ENCODE measurements at regions not wholly inside any gene's neighbourhood (a gene's known extent, or its start where the extent isn't known, plus 50 kb on each side); places are given as distances from the start of the nearest gene placed in this dataset.

DNA sequence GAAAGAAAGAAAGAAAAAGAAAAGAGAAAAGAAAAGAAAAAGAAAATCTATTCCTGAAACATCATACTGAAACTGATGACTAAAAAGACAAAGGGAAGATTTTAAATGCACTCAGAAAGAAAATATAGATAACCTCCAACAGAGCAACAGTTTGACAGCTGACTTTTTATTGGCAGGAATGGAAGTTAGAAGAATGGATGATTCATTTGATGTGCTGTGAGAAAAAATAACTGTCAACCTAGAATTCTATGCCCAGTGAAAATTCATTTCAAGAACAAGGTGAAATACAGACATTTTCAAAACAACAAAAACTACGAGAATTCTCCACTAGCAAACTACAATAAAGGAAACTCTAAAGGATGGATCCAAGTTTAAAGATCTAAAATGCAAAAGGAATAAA is 50.5 kb upstream of the HSPA12A start:
- no peak for DNase-seq

DNA sequence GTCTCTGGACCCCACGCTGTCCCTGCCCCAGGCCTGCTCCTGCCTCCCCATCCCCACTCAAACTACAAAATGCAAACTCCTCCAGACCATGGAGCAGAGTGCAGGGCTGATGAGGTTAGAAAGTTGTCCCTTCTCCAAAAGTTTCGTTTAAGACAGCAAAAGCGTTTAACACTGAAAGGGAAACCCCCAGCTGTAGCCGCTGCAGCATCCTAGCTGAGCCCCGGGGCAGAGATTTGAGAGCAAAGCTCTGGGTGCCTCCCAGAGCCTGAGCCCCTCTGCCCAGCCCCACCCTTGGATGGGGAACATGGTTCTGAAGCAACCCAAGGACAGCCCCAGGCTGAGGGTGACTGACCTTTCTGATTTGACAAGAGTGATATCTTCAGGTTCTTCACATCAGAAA is 52.8 kb upstream of the ENO4 start:
- DNase-seq, result no peak

DNA sequence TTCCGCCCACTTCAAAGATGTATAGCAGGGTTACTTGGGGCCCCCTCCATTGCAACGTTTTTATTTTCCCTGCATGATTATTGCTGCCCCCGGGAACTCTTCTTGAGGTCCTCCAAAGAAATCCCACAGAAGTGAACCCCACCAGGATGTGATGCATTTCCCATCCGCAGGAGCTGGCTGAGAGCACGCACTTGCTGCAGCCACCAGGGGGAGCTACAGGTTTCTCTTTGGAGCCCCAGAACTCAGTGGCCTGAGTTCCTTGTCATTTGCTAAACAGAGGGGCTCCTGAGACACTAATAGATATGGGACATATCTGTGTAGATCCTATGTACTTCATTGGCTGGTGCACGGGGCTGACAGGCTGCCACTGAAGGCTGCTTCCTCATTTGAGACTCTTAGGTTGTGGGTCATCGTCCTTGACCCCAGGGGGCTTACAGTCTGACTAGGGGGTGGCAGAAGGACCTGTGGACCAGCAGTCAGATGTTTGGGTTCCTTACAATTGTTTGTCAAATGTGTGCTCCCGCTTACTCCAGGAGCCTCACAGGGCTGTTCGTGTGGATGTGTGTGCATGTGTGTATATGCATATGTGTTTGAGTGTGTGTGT is 52.3 kb upstream of the ENO4 start:
- DNase-seq, result peak; percentile 57 to 66

DNA sequence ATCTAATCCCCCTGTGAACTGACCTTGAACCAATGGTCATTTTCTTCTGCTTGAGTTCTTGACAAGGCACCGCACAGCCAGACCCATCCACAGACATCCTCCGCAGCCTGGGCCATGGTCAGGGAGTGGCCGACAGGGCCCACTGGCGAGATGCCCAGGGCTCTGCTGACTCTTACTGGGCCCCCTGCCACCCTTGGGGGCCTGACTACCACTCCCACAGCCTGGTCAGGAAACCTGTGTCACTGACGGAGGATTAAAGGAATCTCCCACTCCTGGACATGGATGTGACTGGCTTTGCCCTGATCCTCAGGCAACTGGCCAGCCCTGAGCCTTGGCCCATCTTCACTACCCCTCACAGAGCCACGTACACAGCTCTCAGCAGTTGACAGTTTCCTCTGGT is 50.4 kb upstream of the ENO4 start:
- DNase-seq, result no peak

All from activated CD4-positive, alpha-beta T cell treated with anti-CD3 and anti-CD28 coated beads for 4 hours (primary cell).